Colon (tissue), 2 donors: ENCODE measurements at regions not wholly inside any gene's neighbourhood (a gene's known extent, or its start where the extent isn't known, plus 50 kb on each side); places are given as distances from the start of the nearest gene placed in this dataset.

Experiments used
- FAIRE-seq: peaks from 2 replicates; lab custom pipeline; 2012; peaks lifted over from hg19 to GRCh38; lab: Jason Lieb, UNC
- donor health status: control.
- donor health status: control.

DNA sequence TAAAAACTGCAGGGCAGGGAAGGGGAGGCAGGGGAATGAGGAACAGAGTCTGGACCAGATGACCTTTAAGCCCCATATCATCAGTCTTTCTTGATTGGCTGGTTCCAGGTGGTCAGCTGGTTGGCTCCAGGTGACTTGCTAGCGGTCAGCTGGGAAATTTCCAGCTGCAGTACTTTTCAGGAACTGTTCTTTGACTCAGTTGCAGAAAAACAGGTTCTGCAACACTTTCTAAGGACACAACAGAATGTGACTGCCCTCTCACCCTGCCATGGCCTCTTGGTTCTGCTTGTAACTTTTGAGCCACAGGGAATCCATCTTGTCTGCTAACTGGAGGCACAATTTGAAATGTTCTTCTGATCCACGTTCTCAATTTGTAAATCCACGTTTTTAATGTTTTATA, 278.3 kb upstream of the LRATD1 start:
- FAIRE-seq = no peak

DNA sequence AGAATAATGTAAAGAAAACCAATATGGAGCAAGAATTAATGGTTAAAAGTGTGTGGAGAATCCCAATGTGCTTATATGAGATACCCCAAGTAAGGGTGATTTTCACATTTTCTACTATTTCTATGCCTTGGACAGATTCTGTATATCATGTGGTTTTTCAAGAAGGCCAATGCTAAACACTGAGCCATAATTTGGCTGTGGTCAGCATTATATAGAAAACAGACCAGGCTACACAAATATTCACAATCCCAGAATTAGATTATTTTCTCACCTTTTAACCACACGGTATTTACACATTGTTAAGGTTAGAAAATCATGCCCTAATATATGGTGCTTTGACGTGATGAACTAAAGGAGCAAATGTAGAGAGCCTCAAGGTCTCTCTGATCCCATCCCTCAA, 277.4 kb upstream of the LRATD1 start:
- no peak for FAIRE-seq

DNA sequence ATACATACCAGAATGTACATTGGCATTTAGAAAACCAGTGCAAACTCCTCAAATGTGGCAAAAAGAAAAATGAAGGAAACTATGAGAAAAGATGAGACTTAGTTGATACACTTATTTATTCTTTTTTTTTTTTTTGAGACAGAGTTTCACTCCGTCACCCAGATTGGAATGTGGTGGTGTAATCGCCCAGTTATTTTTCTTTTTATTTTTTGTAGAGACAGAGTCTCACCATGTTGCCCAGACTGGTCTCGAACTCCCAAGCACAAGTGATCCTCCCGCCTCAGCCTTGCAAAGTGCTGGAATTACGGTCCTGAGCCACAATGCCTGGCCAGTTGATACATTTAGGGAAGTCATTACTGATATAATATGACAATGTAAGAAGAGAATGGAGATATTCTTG, 274.2 kb upstream of the LRATD1 start:
- no peak for FAIRE-seq

DNA sequence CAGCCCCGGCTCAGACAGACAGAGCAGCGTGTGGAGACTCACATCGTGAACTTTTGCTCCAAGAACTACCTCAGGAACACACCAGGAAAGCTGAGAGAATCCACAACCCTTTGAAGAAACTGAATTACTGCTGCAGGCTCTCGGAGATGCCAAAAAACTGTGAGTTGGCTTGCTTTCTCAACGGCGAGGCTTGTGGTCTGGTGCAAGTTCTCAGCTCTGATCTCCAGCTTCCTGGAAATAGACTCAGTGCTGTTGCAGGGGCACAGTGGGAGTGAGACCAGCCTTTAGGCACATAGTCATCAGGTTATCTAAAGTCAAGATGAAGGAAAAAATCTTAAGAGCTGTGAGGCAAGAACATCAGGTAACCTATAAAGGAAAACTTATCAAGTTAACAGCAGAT, 273.7 kb upstream of the LRATD1 start:
- no peak for FAIRE-seq

DNA sequence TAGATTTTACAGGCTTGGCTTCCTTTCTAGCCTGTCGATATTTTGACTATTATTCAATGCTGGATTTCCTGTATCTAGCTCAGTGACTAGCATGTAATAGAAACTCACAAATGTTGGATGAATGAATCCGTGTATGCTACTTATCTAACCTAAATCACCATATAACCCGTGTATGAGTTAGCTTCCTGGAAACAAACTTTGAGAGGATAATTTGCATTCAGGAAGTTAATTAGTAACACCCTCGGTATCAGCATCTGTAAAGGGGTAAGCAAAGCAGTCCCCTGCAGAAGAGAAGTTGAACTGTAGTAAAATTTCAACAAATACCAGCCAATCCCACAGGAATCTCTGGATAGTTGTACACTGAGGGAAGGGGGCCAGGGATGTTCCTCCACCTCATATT, 269.4 kb upstream of the LRATD1 start:
- no peak for FAIRE-seq

DNA sequence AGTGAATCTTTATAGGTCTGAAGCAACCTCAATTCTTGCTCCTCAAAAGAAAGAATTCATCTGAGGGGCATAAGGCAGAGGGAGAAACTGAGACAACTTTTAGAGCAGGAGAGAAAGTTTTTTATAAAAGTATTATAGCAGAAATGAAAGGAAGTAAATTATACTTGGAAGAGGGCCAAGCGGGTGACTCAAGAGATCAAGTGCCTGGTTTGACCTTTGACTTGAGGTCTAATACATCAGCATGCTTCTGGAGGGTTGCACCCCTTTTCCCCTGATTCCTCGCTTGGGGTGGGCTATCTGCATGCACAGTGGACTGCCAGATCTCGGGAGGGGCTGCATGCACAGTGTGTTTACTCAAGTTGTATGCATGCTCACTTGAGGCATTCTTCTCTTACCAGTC, 268.5 kb upstream of the LRATD1 start:
- no peak for FAIRE-seq

DNA sequence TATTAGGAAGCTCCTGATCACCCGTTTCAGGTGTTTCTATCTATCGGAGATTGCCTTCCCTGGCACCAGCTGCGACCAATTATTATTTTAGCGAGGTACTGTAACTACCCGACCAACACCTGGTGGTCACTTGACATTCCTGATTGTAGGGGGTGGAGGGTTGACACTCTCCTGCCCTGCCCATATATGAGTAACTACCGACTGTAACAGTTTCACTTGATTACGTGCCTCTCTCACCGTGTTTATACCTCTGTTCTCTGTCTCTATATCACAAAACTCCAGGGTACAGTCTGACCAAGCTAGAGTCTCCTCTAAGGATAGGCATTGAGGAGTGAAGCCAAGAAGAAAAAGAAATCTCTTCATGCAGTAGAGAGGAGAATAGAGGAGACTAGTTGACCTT, 268.0 kb upstream of the LRATD1 start:
- no peak for FAIRE-seq

DNA sequence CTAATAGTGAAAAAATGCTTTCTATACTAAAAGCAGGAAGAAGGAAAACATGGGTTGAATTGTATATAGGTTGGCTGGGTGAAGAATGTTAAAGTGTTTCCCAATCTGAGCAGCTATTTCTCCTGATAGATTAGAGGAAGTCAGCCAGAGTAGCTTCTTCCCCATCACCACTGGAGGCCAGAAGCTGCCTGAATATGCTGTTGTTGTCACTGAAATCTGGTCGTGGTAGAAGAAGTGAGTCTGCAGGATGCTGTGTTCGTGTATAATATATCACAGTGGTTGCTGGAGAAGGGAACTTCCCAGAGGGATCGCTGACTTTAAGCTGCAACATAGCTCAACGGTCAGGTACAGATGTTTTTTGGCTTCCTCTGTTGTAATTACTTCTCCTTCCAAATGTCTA, 247.5 kb upstream of the LRATD1 start:
- no peak for FAIRE-seq

DNA sequence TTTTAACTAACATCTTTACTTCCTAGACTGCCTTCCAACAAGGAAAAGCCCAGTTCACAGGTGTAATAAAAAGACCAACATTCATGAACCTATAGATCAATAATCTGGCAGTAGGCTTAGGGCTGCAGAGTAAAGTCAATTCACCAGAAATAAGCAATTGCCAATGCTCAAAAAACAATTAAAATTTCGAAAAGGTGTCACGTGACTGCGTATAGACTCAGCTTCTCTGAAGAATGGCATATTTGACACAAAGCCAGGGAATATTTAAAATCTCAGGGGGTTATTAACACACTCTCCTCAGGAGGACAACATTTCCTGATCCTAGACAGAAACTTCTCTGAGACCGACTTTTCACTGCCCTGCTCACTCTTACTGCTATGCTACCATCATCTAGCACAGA, 245.2 kb upstream of the LRATD1 start:
- FAIRE-seq = no peak

DNA sequence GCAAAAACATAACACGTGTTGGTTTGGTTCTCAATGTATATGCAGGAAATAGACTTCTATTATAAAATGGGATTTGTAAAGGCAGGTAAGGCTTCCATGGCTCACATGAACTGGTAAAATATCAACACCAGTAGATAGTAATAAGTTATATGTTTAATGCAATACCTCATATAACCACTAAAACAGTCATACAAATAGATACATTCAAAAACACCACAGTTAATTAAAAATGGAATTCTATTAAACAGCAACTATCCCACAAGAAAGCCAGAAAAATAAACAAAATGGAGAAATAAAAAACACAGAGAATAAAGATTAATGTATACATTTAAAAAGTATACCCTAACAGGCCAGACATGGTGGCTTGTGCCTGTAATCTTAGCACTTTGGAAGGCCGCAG, 243.8 kb upstream of the LRATD1 start:
- no peak for FAIRE-seq

DNA sequence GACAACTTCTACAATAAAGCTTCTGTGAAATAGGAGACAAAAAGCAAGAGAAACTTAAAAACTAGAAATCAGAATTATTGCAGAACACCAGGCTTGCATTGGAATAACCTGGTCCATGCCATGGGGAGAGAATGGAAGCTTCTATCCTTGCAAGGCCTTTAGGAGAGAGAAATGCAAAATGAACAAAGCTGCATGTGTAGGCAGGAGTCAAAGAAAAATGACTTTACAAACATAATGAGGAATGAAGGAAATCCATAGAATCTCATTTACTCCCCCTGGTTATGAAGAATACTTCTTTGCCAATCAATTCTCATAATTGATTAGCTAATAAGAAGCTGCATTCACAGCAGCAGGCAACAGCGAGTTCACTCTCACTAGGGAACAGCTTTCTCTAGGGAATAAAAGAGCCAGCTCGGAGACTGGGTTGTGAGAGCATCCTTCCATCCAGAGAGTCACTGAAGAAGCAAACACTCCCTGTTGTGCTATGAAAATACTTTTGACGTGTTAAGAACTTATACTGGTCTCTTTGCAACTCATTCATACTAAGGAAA, 235.9 kb upstream of the LRATD1 start:
- FAIRE-seq = no peak

DNA sequence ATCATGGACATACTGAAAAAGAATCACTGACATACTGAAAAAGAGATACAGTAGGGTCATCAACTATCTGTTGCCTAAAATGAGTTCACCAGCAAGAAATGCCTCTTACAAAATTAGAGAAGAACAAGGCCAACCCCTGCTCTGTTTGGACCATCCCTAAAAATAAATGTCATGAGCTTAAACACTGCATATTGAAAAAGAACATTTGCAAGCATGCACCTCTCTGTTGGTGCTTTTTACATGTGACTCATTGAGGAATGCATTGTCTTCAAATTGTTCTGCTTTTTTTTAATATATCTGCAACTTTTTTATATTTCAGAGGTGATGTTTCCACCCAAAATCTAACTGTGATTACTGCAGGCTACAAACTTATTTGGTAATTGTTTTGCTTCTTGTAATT, 233.9 kb upstream of the LRATD1 start:
- FAIRE-seq = no peak

DNA sequence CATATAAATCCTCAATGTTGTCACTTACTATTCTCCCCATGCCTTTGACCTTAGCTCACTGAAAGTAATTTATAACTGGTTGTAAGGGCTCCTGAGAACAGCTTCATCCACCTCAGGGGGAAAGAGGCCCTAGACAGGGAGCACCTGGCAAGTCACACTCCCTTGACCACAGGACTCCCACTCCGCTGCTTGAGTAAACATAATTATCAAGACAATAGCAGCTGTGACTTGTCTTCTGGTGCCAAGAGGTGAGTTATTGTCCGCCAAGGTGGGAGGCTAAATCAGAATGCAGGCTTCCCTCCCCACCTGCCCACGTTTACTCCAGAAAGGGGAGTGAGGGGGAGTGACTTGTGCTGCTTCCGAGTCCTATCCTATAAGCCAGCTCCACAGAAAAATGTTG, 230.6 kb upstream of the LRATD1 start:
- FAIRE-seq = no peak

DNA sequence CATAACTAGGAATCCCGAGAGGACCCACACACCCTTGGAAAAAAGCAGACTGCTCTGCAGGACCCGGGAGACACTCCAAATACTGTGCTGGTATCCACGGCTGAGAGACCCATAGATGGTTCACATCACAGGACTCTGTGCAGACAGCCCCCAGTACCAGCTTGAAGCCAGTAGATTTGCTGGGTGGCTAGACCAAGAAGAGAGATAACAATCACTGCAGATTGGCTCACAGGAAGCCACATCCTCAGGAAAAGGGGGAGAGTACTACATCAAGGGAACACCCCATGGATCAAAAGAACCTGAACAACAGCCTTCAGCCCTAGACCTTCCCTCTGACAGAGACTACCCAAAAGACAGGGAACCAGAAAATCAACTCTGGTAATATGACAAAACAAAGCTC, 223.8 kb upstream of the LRATD1 start:
- FAIRE-seq = no peak

DNA sequence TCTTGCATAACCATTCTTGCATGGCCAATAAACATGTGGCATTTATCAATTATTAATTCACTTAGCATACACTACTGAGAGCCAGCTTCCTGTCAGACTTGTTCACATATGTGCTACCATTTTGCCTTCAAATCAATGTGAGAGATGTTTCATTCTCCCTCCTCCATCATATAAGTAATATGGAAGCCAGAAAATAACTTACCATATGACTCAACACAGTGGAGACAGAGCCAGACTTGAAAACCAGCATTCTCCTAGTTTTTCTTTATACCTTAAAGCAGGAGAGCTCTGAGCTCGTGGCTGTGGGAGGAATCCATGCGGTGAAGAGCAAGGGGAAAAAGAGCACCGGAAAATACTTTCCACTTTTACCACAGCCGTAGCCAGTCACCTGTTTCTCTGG, 215.0 kb upstream of the LRATD1 start:
- FAIRE-seq = no peak

DNA sequence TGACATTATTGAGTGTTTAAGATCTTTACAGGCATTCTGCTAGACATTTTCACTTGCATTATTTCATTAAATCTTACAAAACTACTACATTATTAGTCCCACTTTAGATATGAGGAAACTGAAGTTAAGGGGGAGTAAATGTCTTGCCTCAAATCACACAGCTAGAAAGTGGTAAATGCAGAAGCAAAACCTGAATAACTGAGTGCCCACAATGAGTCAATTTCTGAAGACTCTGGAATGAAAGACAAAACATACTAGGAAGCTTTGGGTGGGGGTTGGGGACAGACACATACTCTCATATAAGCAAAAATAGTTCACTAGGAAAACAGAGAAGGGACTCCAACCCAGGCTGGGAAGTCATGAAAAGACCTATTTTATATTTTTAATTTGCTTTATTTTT, 214.4 kb upstream of the LRATD1 start:
- FAIRE-seq = no peak

DNA sequence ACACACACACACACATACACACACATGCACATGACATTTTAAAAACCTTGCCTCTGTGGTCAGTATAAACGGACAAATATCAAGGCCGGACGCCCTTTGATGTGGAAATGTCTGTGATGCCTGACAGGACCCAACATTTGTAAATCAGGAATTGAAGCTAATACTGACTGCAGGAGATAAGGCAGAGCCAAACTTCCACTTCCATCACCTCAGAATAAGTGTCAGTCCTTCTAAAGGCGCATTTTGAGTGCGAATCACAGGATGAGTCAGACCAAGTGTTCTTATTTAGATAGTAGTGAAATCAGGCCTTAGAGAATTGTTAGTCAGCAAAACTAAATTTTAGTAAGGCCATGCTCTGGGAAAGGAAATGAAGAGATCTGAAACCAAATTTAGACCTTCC, 211.7 kb upstream of the LRATD1 start:
- no peak for FAIRE-seq

DNA sequence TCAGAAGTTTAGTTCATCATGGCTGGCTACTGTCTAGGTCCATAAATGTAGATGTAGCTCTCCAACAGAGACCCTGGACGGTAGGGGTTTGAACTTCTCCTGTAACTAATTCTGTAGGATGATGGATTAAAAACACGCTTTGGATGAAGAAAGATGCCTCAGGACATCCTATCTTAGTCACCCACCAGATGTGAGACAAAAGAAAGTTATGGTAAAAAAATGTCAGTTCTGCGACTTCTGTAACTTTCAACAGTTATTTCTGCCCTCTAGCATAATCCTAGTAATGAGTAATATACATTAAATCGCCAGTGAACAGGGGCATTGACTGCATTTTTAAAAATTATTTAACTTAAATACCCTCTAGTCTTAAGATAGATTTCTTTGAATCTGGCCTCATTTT, 210.1 kb upstream of the LRATD1 start:
- FAIRE-seq = no peak

DNA sequence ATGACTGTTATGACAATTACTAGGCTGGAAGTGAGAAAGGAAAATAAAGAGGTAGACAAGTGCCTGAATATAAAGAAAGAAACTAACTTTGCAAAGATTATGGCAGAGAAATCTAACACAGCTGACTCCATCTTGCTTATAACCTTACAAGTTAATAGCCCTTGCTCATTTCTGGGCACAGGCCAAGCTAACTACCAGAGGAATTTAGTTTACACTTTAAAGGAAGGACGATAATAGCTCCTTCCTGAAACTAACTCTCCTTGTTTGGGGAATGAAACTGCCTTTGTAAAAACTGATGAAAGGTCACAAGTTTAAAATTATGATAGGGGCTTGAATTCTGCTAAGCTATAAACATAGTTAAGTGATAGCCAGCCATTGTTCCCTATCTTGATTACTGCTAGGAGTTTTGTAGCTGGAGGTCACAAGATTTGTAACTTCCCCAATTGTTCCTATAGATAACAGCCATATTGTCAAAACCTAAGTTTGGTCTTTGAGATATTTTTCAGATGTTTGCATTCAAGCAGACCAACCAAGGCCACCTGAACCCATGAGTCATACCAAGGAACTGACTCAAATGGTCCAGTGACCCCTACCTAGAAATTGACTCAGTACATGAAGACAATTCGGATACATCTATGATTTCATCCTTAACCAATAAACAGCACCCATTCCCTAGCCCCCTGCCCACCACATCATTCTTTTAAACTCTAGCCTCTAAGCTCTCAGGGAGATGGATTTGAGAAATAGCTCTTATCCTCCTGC, 209.2 kb upstream of the LRATD1 start:
- FAIRE-seq = no peak

DNA sequence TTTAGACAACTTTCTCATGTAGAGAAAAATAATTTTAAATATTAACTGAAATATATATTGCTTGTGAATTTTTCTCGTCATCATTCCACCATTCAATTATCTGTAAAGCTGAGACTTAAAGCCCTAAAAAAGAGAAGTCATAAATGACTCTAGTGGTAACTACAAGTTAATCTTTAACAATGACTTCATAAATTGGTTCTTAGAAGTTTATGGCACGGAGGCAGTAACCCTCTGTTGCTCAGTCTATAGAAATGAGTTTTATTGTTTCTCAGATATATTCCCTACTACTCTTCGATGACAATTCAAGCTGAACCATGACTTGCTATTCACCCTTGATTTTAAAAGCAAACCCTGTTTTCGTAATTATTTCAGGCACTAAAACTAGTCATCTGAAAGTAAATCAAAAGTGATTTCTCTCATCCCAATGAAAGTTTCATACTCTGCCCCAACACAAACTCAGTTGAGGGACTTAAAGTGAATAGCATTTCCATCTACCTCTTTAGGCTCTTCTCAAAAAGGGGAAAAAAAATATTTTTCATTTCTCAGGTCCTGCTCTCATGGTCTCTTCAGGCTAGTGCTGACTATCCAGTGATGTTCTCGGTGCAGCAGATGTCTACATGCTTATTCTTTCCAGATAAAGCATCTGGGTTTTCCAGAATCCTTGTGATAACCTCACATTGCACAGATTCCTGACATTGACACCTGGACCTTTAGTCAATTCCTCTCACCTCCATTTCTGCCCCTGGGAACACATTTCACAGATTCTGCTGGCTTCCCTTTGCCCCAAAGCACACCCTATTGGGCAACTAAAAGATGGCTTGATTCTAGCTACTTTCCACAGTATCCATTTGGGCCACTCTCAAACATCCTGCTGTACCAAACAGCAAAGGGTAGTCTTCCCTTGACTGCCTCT, 207.8 kb upstream of the LRATD1 start:
- no peak for FAIRE-seq

DNA sequence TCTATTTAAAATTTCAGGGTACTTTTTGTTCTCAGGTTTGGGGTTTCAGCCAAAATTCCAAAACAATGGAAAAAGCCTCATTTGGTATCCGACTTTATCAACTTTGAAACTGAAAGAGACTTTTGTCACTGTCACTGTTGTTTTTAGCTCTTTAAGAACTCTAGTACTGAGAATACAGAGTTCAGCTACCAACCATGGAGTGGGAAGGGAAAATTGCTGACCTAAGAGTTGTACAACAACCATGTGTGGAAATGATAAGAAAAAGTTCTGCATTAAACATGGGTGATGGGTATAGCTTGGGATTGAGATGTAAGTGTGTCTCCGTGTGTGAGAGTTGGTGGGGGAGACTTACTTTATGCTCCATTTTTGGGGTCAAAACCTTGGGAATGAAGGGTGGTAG, 206.6 kb upstream of the LRATD1 start:
- no peak for FAIRE-seq

DNA sequence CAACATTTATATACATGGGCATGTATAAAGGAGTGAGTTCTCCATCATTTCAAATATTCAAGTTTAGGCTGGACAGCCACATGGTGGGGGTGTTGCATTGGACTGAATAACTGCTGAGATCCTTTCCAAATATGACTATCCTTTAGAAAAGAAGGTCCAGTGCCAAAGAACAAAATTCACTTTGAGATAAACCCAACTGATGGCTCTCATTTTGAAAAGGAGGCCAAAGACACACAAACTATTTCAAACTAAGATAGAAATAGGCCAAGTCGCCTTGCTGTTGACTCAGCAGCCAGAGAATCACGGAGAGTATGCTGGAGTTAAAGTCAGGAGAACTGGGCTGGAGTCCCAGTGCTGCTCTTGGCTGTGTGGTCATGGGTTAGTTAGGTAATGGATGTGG, 204.5 kb upstream of the LRATD1 start:
- FAIRE-seq = no peak

DNA sequence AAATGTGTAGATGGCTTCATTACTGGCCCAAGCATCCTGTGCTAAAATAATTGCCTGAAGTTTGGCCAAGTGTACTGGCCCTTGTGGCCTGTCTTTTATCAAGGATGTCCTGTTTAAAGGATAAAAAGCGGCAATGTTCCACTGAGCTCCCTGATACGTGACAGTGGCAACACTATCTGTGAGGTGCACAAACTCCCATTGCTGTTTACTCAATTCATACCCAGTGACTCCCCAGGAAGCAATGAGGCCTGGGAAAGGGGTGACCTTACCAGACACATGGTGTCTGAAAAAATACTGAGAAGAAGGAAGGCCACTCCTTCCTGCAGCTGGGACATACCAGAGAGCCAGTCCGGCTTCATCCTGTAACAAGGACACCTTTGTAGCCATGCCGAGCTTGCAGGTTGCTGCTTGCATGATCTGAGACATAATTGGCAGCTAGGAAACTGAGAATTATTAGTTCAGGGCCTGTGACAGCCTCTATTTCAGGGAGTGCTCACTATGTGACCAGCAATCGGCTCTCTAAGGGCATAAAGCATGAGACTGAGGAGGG, 198.5 kb upstream of the LRATD1 start:
- no peak for FAIRE-seq
